ENCODE measurements at regions not wholly inside any gene's neighbourhood (a gene's known extent, or its start where the extent isn't known, plus 50 kb on each side); places are given as distances from the start of the nearest gene placed in this dataset.

- no peak for TF ChIP-seq CBFB (CRISPR knock-in tag; IDR thresholded peaks at IDR 0.05)
- TF ChIP-seq MXI1 (IDR thresholded peaks at IDR 0.05; ENCODE audit: low read depth, low read length), result no peak
- no peak for TF ChIP-seq POLR2A (conservative IDR thresholded peaks at IDR 0.05)
- no peak for TF ChIP-seq ZFP91 (CRISPR knock-in tag; IDR thresholded peaks at IDR 0.05)
- no peak for TF ChIP-seq KLF1 (tag; IDR thresholded peaks at IDR 0.05)
- TF ChIP-seq BCL6 (CRISPR knock-in tag; IDR thresholded peaks at IDR 0.05), result no peak
- no peak for TF ChIP-seq CBX5 (IDR thresholded peaks at IDR 0.05; ENCODE audit: borderline replicate concordance, low read depth)
- TF ChIP-seq ZNF384 (IDR thresholded peaks at IDR 0.05; ENCODE audit: low read depth, low read length), result no peak
- TF ChIP-seq BACH1 (tag; IDR thresholded peaks at IDR 0.05), result no peak
- no peak for TF ChIP-seq ZNF146 (CRISPR knock-in tag; IDR thresholded peaks at IDR 0.05; ENCODE audit: unreplicated experiment)
- TF ChIP-seq ARNT (IDR thresholded peaks at IDR 0.05), result no peak
- TF ChIP-seq, protein P1, sequence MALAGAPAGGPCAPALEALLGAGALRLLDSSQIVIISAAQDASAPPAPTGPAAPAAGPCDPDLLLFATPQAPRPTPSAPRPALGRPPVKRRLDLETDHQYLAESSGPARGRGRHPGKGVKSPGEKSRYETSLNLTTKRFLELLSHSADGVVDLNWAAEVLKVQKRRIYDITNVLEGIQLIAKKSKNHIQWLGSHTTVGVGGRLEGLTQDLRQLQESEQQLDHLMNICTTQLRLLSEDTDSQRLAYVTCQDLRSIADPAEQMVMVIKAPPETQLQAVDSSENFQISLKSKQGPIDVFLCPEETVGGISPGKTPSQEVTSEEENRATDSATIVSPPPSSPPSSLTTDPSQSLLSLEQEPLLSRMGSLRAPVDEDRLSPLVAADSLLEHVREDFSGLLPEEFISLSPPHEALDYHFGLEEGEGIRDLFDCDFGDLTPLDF (CRISPR knock-in tag; IDR thresholded peaks at IDR 0.05), result no peak
Observed at GRCh38 chr19:30253581-30253996, 118.6 kb upstream of the ZNF536 start.

Measured in K562 (cell line).